GM12873 (cell line): ENCODE measurements at regions not wholly inside any gene's neighbourhood (a gene's known extent, or its start where the extent isn't known, plus 50 kb on each side); places are given as distances from the start of the nearest gene placed in this dataset.

ENCODE experiments used
- CTCF ChIP-seq: IDR thresholded peaks from 2 replicates; pipeline ENCODE4 v1.5.1; 2012; ENCODE audit warnings: low read depth, mild to moderate bottlenecking, moderate library complexity, low read length, control low read depth; ENCODE audit not compliant: insufficient read depth; ENCODE audit errors: missing control alignments

GRCh38 chr1:218547957-218548730 lies 203.0 kb downstream of the TGFB2 start:
- TF ChIP-seq CTCF = no peak

GRCh38 chr1:218548764-218549163 lies 203.6 kb downstream of the TGFB2 start:
- TF ChIP-seq CTCF = no peak

GRCh38 chr1:218553197-218553596 lies 208.1 kb downstream of the TGFB2 start:
- TF ChIP-seq CTCF = no peak

- TF ChIP-seq CTCF = no peak
Measured at GRCh38 chr1:218556016-218556415, 210.9 kb downstream of the TGFB2 start.

GRCh38 chr1:218557731-218558130 lies 212.6 kb downstream of the TGFB2 start:
- TF ChIP-seq CTCF = no peak

GRCh38 chr1:218558271-218558810 lies 213.2 kb downstream of the TGFB2 start:
- TF ChIP-seq CTCF = no peak

- TF ChIP-seq CTCF = no peak
Measured at GRCh38 chr1:218565377-218565776, 220.2 kb downstream of the TGFB2 start.
